Activated naive CD8-positive, alpha-beta T cell treated with anti-CD3 and anti-CD28 coated beads, Interleukin-2, amount 10 ng/mL, durations not matched to agents 7 days and 5 days (primary cell): ENCODE measurements at regions not wholly inside any gene's neighbourhood (a gene's known extent, or its start where the extent isn't known, plus 50 kb on each side); places are given as distances from the start of the nearest gene placed in this dataset.

Source experiments
- ATAC-seq: fragments of 150-1000 bp; cut with Tn5 transposase; one replicate; pipeline ENCODE4 v1.10.0; 2021; ENCODE audit warnings: low read depth, moderate library complexity
- POLR2A ChIA-PET: fragments of 350-600 bp; sonication (Branson Sonifier 250); formaldehyde crosslinking; loops from one replicate; lab custom pipeline; 2021; ENCODE audit warnings: antibody characterized with exemption; lab: Charles Lee
- DNase-seq: peaks from one replicate; pipeline ENCODE4 v3.0.0; 2021
- H3K27ac Mint-ChIP-seq: one replicate; pipeline ENCODE4 v1.8.0; 2022; ENCODE audit warnings: mild to moderate bottlenecking, mixed read lengths
- H3K27me3 Mint-ChIP-seq: one replicate; pipeline ENCODE4 v1.8.0; 2022; ENCODE audit warnings: mild to moderate bottlenecking, moderate library complexity, mixed read lengths
- H3K36me3 Mint-ChIP-seq: one replicate; pipeline ENCODE4 v1.8.0; 2021; ENCODE audit warnings: mild to moderate bottlenecking, mixed read lengths
- H3K4me1 Mint-ChIP-seq: one replicate; pipeline ENCODE4 v1.8.0; 2021; ENCODE audit warnings: mixed read lengths
- H3K4me3 Mint-ChIP-seq: one replicate; pipeline ENCODE4 v1.8.0; 2022; ENCODE audit warnings: mild to moderate bottlenecking, moderate library complexity, mixed read lengths
- H3K9me3 Mint-ChIP-seq: one replicate; pipeline ENCODE4 v1.8.0; 2021; ENCODE audit warnings: mixed read lengths

DNA sequence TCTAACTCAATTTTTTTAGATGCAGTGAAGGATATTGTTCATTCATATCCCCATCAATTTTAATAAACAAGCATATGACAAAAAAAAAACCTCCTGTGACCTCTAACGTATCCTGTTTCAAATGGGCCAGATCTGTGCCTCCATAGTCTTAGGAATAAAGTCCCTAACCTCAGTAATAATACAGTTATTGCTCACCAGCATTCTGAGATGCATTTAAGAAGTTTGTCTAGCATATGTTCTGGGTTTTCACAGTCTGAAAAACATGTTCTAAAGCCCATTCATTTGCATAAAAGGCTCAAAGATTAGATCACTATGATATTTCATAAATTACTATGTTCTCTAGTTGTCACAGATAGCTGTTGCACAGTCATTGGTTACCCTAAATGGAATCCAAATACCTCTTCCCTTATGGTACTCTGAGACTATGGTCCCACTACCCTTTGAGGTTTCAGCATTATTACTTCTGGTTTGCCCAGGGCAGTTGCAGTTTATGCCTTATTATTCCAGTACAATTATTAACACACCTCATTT is 190.1 kb downstream of the ZIC4 start:
- Mint-ChIP-seq H3K9me3 (no peaks in the 10 kb centered on the region), H3K27me3 (no peaks in the 10 kb centered on the region), H3K4me1 (no peaks in the 10 kb centered on the region), H3K27ac (no peak overlapping the region), H3K4me3 (no peak overlapping the region), H3K36me3 (no peaks in the 10 kb centered on the region)
- POLR2A ChIA-PET: no interaction called here
- no peak for DNase-seq
- no peak for ATAC-seq

GRCh38 chr3:147215660-147216059 is 190.7 kb downstream of the ZIC4 start:
- ATAC-seq (no peak), DNase-seq (no peak)
- no peaks in the 10 kb centered on the region for H3K27me3 Mint-ChIP-seq

GRCh38 chr3:147213633-147214032 is 192.7 kb downstream of the ZIC4 start:
- ATAC-seq (no peak), DNase-seq (no peak)
- Mint-ChIP-seq H3K4me3 (no peak overlapping the region), H3K27ac (no peak overlapping the region), H3K9me3 (peaks cover 3% of the 10 kb centered on the region), H3K4me1 (no peaks in the 10 kb centered on the region), H3K27me3 (no peaks in the 10 kb centered on the region), H3K36me3 (no peaks in the 10 kb centered on the region)
- POLR2A ChIA-PET: no interaction called here

More at GRCh38 chr3:147215660-147216059, 190.7 kb downstream of the ZIC4 start:
- POLR2A ChIA-PET: no interaction called here
- no peak overlapping the region for H3K27ac Mint-ChIP-seq
- no peak overlapping the region for H3K4me3 Mint-ChIP-seq
- no peaks in the 10 kb centered on the region for H3K4me1 Mint-ChIP-seq
- H3K9me3 Mint-ChIP-seq: no peaks in the 10 kb centered on the region
- H3K36me3 Mint-ChIP-seq: no peaks in the 10 kb centered on the region

- H3K36me3 Mint-ChIP-seq: no peaks in the 10 kb centered on the region
- H3K27me3 Mint-ChIP-seq: no peaks in the 10 kb centered on the region
- no peak overlapping the region for H3K27ac Mint-ChIP-seq
- DNase-seq: no peak
- ATAC-seq: no peak
- H3K4me3 Mint-ChIP-seq: no peak overlapping the region
- H3K9me3 Mint-ChIP-seq: peaks cover 3% of the 10 kb centered on the region
- POLR2A ChIA-PET: no interaction called here
- H3K4me1 Mint-ChIP-seq: no peaks in the 10 kb centered on the region
Observed at GRCh38 chr3:147210676-147211075, 195.7 kb downstream of the ZIC4 start.

DNA sequence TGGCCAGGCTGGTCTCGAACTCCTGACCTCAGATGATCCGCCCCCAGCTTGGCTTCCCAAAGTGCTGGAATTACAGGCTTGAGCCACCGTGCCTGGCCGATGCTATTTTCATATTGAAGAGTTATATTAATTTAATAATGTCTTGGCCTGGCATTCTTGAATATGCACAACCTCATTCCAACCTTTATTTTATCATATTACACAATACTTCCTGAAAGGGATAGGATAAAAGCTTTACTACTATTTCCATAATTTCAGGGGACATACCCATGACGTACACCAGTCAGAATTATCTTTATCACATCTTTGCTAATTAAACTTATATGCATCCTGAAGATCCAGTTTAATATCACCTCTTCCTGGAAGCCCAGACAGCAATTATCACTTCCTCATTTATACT is 205.3 kb downstream of the ZIC4 start:
- ATAC-seq: no peak
- H3K9me3 Mint-ChIP-seq: peaks cover 3% of the 10 kb centered on the region
- POLR2A ChIA-PET: no interaction called here
- no peaks in the 10 kb centered on the region for H3K4me1 Mint-ChIP-seq
- H3K36me3 Mint-ChIP-seq: no peaks in the 10 kb centered on the region
- no peak overlapping the region for H3K27ac Mint-ChIP-seq
- DNase-seq: no peak
- no peak overlapping the region for H3K4me3 Mint-ChIP-seq
- no peaks in the 10 kb centered on the region for H3K27me3 Mint-ChIP-seq

- peaks cover 3% of the 10 kb centered on the region for H3K9me3 Mint-ChIP-seq
Observed at GRCh38 chr3:147200545-147200944, 205.8 kb downstream of the ZIC4 start.

DNA sequence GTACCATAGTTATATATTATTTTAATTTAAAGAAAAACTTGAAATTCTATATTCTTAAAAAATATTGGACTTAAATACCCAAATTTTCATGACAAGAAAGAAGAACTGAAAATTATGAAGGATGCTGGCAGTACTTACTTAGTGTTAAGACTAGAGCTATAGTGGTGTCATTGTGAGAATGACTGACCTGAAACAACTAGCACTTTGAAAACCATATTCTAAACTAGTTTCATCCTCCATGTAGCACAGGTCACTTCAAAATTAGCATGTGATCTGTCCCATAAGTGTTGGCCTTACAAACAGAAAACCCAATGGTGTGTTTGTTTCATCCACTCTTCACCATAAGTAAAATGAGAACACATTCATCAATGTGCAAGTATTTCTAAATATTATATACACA is 208.6 kb downstream of the ZIC4 start:
- H3K4me3 Mint-ChIP-seq: no peak overlapping the region
- ATAC-seq: no peak
- no peaks in the 10 kb centered on the region for H3K27me3 Mint-ChIP-seq
- POLR2A ChIA-PET: no interaction called here
- no peaks in the 10 kb centered on the region for H3K4me1 Mint-ChIP-seq
- peaks cover 1% of the 10 kb centered on the region for H3K9me3 Mint-ChIP-seq
- no peak for DNase-seq
- no peak overlapping the region for H3K27ac Mint-ChIP-seq
- no peaks in the 10 kb centered on the region for H3K36me3 Mint-ChIP-seq

More at GRCh38 chr3:147200545-147200944, 205.8 kb downstream of the ZIC4 start:
- Mint-ChIP-seq H3K4me1 (no peaks in the 10 kb centered on the region), H3K36me3 (no peaks in the 10 kb centered on the region), H3K27me3 (no peaks in the 10 kb centered on the region), H3K27ac (no peak overlapping the region), H3K4me3 (no peak overlapping the region)
- POLR2A ChIA-PET: no interaction called here
- no peak for DNase-seq
- no peak for ATAC-seq

GRCh38 chr3:147195887-147196286 is 210.5 kb downstream of the ZIC4 start:
- no peaks in the 10 kb centered on the region for H3K27me3 Mint-ChIP-seq
- no peak overlapping the region for H3K27ac Mint-ChIP-seq
- no peaks in the 10 kb centered on the region for H3K36me3 Mint-ChIP-seq
- DNase-seq (no peak), ATAC-seq (no peak)
- POLR2A ChIA-PET: no interaction called here
- peaks cover 1% of the 10 kb centered on the region for H3K9me3 Mint-ChIP-seq
- H3K4me3 Mint-ChIP-seq: no peak overlapping the region
- no peaks in the 10 kb centered on the region for H3K4me1 Mint-ChIP-seq

GRCh38 chr3:147191795-147192385 is 214.5 kb downstream of the ZIC4 start:
- no peaks in the 10 kb centered on the region for H3K9me3 Mint-ChIP-seq
- H3K27ac Mint-ChIP-seq: no peak overlapping the region
- no peak for DNase-seq
- H3K27me3 Mint-ChIP-seq: no peaks in the 10 kb centered on the region
- H3K4me3 Mint-ChIP-seq: no peak overlapping the region
- ATAC-seq: no peak
- H3K36me3 Mint-ChIP-seq: no peaks in the 10 kb centered on the region
- H3K4me1 Mint-ChIP-seq: no peaks in the 10 kb centered on the region
- POLR2A ChIA-PET: no interaction called here

GRCh38 chr3:147189016-147189415 is 217.3 kb downstream of the ZIC4 start:
- H3K4me1 Mint-ChIP-seq: no peaks in the 10 kb centered on the region
- no peak overlapping the region for H3K4me3 Mint-ChIP-seq
- POLR2A ChIA-PET: no interaction called here
- no peaks in the 10 kb centered on the region for H3K27me3 Mint-ChIP-seq
- H3K27ac Mint-ChIP-seq: no peak overlapping the region
- H3K36me3 Mint-ChIP-seq: no peaks in the 10 kb centered on the region
- DNase-seq (no peak), ATAC-seq (no peak)
- H3K9me3 Mint-ChIP-seq: no peaks in the 10 kb centered on the region

GRCh38 chr3:147187687-147188086 is 218.7 kb downstream of the ZIC4 start:
- no peak for ATAC-seq
- no peak overlapping the region for H3K27ac Mint-ChIP-seq
- POLR2A ChIA-PET: no interaction called here

DNA sequence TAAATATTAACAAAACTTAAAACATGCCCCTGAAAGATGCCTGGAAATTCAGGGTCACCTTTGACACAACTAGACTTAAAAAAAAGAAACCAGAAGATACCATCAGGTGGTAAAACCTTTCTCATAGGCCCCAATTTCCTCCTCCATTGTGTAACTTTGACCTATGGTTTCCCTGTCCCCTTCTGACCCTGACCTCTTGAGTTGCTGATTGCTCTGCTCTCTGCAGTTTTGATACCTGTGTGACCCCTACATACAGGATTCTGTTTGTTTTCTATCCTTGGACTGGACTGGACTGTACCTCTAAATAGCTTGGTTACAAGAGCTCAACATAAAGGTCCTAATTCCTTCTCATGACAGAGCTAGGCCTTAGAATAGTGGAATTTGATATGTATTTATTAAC is 220.6 kb downstream of the ZIC4 start:
- no peaks in the 10 kb centered on the region for H3K27me3 Mint-ChIP-seq
- ATAC-seq (no peak), DNase-seq (no peak)
- no peaks in the 10 kb centered on the region for H3K36me3 Mint-ChIP-seq
- no peaks in the 10 kb centered on the region for H3K4me1 Mint-ChIP-seq
- POLR2A ChIA-PET: no interaction called here
- H3K4me3 Mint-ChIP-seq: no peak overlapping the region
- no peak overlapping the region for H3K27ac Mint-ChIP-seq
- H3K9me3 Mint-ChIP-seq: no peaks in the 10 kb centered on the region

More at GRCh38 chr3:147187687-147188086, 218.7 kb downstream of the ZIC4 start:
- H3K4me1 Mint-ChIP-seq: no peaks in the 10 kb centered on the region
- H3K27me3 Mint-ChIP-seq: no peaks in the 10 kb centered on the region
- DNase-seq: no peak
- H3K9me3 Mint-ChIP-seq: no peaks in the 10 kb centered on the region
- no peak overlapping the region for H3K4me3 Mint-ChIP-seq
- no peaks in the 10 kb centered on the region for H3K36me3 Mint-ChIP-seq

DNA sequence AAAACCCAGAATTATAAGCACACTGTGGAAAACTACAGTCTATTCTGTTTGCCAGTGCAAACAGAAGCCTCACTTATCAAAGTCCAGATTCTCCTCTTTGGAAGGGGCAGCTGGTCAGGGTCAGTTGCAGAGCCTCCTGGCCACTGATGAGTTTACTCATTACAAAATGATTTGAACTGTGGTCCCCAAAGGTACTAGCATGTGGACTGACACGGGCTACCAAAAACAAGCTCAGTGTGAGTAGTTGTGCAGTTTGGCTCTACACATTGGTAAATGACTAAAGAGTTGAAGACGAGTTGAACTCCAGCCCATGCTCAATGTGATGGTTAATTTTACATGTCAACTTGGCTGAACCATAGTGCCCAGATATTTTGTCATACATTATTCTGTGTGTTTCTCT is 221.5 kb downstream of the ZIC4 start:
- DNase-seq: no peak
- POLR2A ChIA-PET: no interaction called here

DNA sequence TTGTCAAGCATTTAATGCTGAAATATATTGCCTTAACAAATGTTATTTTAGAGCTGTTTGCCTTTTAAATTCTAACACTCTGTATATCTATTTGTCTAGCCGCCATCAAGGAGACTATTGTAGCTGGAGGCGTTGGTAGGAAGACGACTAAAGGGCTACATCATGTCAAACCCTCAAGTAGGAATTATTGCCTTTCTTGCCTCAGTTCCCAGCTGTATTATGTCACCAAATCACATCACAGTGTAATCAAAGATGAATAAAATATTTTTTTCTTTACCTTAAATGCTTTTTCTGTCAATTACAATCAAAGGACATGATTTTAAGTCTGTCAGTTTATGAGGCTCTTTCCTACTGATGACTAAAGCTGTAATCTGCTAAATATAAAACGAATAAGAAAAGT is 233.1 kb downstream of the ZIC4 start:
- Mint-ChIP-seq H3K4me1 (no peaks in the 10 kb centered on the region), H3K27me3 (no peaks in the 10 kb centered on the region), H3K36me3 (no peaks in the 10 kb centered on the region), H3K9me3 (peaks cover 1% of the 10 kb centered on the region), H3K4me3 (no peak overlapping the region), H3K27ac (no peak overlapping the region)
- DNase-seq: no peak
- POLR2A ChIA-PET: no interaction called here
- no peak for ATAC-seq

More for the DNA sequence above, 221.5 kb downstream of the ZIC4 start:
- Mint-ChIP-seq H3K27me3 (no peaks in the 10 kb centered on the region), H3K4me3 (no peak overlapping the region), H3K27ac (no peak overlapping the region), H3K36me3 (no peaks in the 10 kb centered on the region), H3K4me1 (no peaks in the 10 kb centered on the region), H3K9me3 (no peaks in the 10 kb centered on the region)
- no peak for ATAC-seq
